GM23338 (cell line): ENCODE measurements at regions not wholly inside any gene's neighbourhood (a gene's known extent, or its start where the extent isn't known, plus 50 kb on each side); places are given as distances from the start of the nearest gene placed in this dataset.

ENCODE experiments used
- ATAC-seq: fragments of 200-7000 bp; cut with Tn5 transposase; 3 replicates; pipeline ENCODE4 v1.9.1; 2020
- DNase-seq: peaks from one replicate; pipeline ENCODE4 v3.0.0-alpha.2; 2015; ENCODE audit warnings: low spot score
- H2AFZ ChIP-seq: fragments of 200-600 bp; sonication (generic); 2 replicates; pipeline ENCODE4 v1.8.0; 2016; ENCODE audit warnings: antibody characterized with exemption, mild to moderate bottlenecking, moderate library complexity
- H3F3A ChIP-seq: fragments of 200-600 bp; sonication (generic); replicated peaks from 2 replicates; pipeline ENCODE4 v1.8.0; 2017; ENCODE audit warnings: antibody characterized with exemption, mixed run types, low read depth
- H3K27ac ChIP-seq: fragments of 200-600 bp; sonication (generic); 2 replicates; pipeline ENCODE4 v1.6.1; 2016; ENCODE audit warnings: low read depth
- H3K27me3 ChIP-seq: fragments of 200-600 bp; sonication (generic); 2 replicates; pipeline ENCODE4 v1.8.0; 2016; ENCODE audit warnings: mild to moderate bottlenecking, mixed run types, moderate library complexity; ENCODE audit not compliant: insufficient read depth
- H3K36me3 ChIP-seq: fragments of 200-600 bp; sonication (generic); 2 replicates; pipeline ENCODE4 v1.8.0; 2016; ENCODE audit warnings: mild to moderate bottlenecking; ENCODE audit not compliant: insufficient read depth
- H3K4me1 ChIP-seq: fragments of 200-600 bp; sonication (generic); 2 replicates; pipeline ENCODE4 v1.8.0; 2016; ENCODE audit warnings: mild to moderate bottlenecking, moderate library complexity; ENCODE audit not compliant: insufficient read depth
- H3K4me2 ChIP-seq: fragments of 200-600 bp; sonication (generic); 2 replicates; pipeline ENCODE4 v1.7.1; 2017; ENCODE audit warnings: mixed run types
- H3K4me3 ChIP-seq: fragments of 200-600 bp; sonication (generic); 2 replicates; pipeline ENCODE4 v1.6.1; 2016; ENCODE audit warnings: mixed run types
- H3K79me2 ChIP-seq: fragments of 200-600 bp; sonication (generic); replicated peaks from 2 replicates; pipeline ENCODE4 v1.8.0; 2017; ENCODE audit warnings: mild to moderate bottlenecking; ENCODE audit not compliant: insufficient read depth
- H3K9me2 ChIP-seq: fragments of 200-600 bp; sonication (generic); 2 replicates; pipeline ENCODE4 v1.8.0; 2017; ENCODE audit not compliant: insufficient read depth
- H4K20me1 ChIP-seq: fragments of 200-600 bp; sonication (generic); replicated peaks from 2 replicates; pipeline ENCODE4 v1.8.0; 2017; ENCODE audit warnings: mild to moderate bottlenecking; ENCODE audit not compliant: insufficient read depth
- H3K27ac Mint-ChIP-seq: 2 replicates; pipeline ENCODE4 v1.8.0; 2020; ENCODE audit warnings: inconsistent platforms, mild to moderate bottlenecking, moderate library complexity, mixed read lengths
- H3K27me3 Mint-ChIP-seq: 3 replicates; pipeline ENCODE4 v1.8.0; 2022; ENCODE audit warnings: low read depth, mild to moderate bottlenecking, moderate library complexity, mixed read lengths, inconsistent platforms; ENCODE audit not compliant: insufficient read depth, poor library complexity
- H3K36me3 Mint-ChIP-seq: 3 replicates; pipeline ENCODE4 v1.8.0; 2021; ENCODE audit warnings: low read depth, mild to moderate bottlenecking, inconsistent platforms, moderate library complexity, mixed read lengths
- H3K4me1 Mint-ChIP-seq: 3 replicates; pipeline ENCODE4 v1.8.0; 2020; ENCODE audit warnings: mild to moderate bottlenecking, inconsistent platforms, mixed read lengths
- H3K4me3 Mint-ChIP-seq: 3 replicates; pipeline ENCODE4 v1.8.0; 2021; ENCODE audit warnings: moderate library complexity, mild to moderate bottlenecking, inconsistent platforms, mixed read lengths
- H3K9me3 Mint-ChIP-seq: 3 replicates; pipeline ENCODE4 v1.8.0; 2020; ENCODE audit warnings: moderate library complexity, mild to moderate bottlenecking, inconsistent platforms, mixed read lengths
- CREB1 ChIP-seq: fragments of 250-450 bp; sonication (Bioruptor Pico); IDR thresholded peaks from 2 replicates; pipeline ENCODE4 v1.5.0; 2020; ENCODE audit warnings: low read depth, mild to moderate bottlenecking, moderate library complexity
- EZH2 ChIP-seq: fragments of 200-600 bp; sonication (generic); IDR thresholded peaks from one replicate; pipeline ENCODE4 v1.8.0; 2017; ENCODE audit warnings: antibody characterized with exemption, mild to moderate bottlenecking, low read depth; ENCODE audit not compliant: unreplicated experiment
- EZH2phosphoT487 ChIP-seq: fragments of 200-600 bp; sonication (generic); IDR thresholded peaks from one replicate; pipeline ENCODE4 v1.8.1; 2018; ENCODE audit warnings: antibody characterized with exemption; ENCODE audit not compliant: unreplicated experiment
- JUNB ChIP-seq: IDR thresholded peaks from one replicate; pipeline ENCODE4 v1.6.1; 2016; ENCODE audit warnings: antibody characterized with exemption; ENCODE audit not compliant: unreplicated experiment
- NANOG ChIP-seq: IDR thresholded peaks from 2 replicates; pipeline ENCODE4 v1.6.1; 2016; ENCODE audit warnings: antibody characterized with exemption, borderline replicate concordance
- POLR2AphosphoS5 ChIP-seq: IDR thresholded peaks from 2 replicates; pipeline ENCODE4 v1.6.1; 2016; ENCODE audit warnings: antibody characterized with exemption, low read depth
- ZNF114 ChIP-seq: fragments of 250-450 bp; sonication (Bioruptor Pico); IDR thresholded peaks from 2 replicates; pipeline ENCODE4 v1.5.0; 2020; ENCODE audit warnings: mild to moderate bottlenecking, moderate library complexity
- TF ChIP-seq, protein P1 (sequence below): fragments of 250-450 bp; sonication (Bioruptor Pico); IDR thresholded peaks from 2 replicates; pipeline ENCODE4 v1.5.0; 2020; ENCODE audit warnings: mild to moderate bottlenecking, moderate library complexity
- TF ChIP-seq, protein P2 (sequence below), 2 experiments: fragments of 200-600 bp in 1 of 2; sonication (generic) in 1 of 2; conservative IDR thresholded peaks; 2 replicates each; pipeline versions ENCODE4 v1.5.1 to v1.6.1; 2016 to 2017; ENCODE audit warnings: antibody characterized with exemption in 2 of 2, low read depth in 2 of 2, mild to moderate bottlenecking in 2 of 2, moderate library complexity in 1 of 2

DNA sequence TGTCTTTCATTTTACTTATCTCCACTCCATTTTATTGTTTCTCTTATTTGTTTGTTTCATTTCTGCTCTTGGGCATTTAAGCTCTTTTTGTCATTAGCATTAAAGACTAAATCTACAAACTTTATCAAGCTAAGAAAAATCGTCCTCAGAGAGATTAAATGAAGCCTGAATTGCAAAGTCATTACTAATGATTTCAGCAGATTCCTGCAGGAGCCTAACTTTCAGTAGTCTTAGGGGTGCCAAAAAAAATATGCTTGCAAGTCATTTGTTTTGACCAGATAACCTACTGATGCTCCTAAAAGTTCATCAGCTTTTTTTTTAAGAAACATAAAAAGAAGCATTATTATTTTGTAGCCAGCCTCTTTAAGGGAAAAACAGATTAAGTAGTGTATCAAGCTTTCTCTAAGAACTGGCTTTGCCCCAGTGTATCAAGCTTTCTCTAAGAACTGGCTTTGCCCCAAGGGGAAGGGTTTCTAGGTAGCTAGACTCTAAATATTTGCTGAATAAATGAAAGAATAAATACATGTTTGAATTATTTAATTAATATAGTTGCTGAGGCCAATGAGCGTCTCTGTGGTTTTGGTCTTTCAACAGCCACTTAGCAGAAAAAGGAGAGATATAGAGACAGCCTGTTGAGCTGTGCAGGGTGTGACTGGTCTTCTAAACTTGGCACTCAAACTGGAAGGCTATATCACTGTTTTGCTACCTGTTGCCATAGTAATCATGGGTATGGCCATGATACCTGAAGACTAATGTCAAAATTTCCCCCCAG lies 174.2 kb downstream of the BTC start:
- TF ChIP-seq EZH2, result no peak
- TF ChIP-seq JUNB, result no peak
- TF ChIP-seq, protein P1, sequence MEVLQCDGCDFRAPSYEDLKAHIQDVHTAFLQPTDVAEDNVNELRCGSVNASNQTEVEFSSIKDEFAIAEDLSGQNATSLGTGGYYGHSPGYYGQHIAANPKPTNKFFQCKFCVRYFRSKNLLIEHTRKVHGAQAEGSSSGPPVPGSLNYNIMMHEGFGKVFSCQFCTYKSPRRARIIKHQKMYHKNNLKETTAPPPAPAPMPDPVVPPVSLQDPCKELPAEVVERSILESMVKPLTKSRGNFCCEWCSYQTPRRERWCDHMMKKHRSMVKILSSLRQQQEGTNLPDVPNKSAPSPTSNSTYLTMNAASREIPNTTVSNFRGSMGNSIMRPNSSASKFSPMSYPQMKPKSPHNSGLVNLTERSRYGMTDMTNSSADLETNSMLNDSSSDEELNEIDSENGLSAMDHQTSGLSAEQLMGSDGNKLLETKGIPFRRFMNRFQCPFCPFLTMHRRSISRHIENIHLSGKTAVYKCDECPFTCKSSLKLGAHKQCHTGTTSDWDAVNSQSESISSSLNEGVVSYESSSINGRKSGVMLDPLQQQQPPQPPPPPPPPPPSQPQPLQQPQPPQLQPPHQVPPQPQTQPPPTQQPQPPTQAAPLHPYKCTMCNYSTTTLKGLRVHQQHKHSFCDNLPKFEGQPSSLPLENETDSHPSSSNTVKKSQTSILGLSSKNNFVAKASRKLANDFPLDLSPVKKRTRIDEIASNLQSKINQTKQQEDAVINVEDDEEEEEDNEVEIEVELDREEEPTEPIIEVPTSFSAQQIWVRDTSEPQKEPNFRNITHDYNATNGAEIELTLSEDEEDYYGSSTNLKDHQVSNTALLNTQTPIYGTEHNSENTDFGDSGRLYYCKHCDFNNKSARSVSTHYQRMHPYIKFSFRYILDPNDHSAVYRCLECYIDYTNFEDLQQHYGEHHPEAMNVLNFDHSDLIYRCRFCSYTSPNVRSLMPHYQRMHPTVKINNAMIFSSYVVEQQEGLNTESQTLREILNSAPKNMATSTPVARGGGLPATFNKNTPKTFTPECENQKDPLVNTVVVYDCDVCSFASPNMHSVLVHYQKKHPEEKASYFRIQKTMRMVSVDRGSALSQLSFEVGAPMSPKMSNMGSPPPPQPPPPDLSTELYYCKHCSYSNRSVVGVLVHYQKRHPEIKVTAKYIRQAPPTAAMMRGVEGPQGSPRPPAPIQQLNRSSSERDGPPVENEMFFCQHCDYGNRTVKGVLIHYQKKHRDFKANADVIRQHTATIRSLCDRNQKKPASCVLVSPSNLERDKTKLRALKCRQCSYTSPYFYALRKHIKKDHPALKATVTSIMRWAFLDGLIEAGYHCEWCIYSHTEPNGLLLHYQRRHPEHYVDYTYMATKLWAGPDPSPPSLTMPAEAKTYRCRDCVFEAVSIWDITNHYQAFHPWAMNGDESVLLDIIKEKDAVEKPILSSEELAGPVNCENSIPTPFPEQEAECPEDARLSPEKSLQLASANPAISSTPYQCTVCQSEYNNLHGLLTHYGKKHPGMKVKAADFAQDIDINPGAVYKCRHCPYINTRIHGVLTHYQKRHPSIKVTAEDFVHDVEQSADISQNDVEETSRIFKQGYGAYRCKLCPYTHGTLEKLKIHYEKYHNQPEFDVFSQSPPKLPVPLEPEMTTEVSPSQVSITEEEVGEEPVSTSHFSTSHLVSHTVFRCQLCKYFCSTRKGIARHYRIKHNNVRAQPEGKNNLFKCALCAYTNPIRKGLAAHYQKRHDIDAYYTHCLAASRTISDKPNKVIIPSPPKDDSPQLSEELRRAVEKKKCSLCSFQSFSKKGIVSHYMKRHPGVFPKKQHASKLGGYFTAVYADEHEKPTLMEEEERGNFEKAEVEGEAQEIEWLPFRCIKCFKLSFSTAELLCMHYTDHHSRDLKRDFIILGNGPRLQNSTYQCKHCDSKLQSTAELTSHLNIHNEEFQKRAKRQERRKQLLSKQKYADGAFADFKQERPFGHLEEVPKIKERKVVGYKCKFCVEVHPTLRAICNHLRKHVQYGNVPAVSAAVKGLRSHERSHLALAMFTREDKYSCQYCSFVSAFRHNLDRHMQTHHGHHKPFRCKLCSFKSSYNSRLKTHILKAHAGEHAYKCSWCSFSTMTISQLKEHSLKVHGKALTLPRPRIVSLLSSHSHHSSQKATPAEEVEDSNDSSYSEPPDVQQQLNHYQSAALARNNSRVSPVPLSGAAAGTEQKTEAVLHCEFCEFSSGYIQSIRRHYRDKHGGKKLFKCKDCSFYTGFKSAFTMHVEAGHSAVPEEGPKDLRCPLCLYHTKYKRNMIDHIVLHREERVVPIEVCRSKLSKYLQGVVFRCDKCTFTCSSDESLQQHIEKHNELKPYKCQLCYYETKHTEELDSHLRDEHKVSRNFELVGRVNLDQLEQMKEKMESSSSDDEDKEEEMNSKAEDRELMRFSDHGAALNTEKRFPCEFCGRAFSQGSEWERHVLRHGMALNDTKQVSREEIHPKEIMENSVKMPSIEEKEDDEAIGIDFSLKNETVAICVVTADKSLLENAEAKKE (CRISPR knock-in tag), result no peak
- TF ChIP-seq, protein P2, sequence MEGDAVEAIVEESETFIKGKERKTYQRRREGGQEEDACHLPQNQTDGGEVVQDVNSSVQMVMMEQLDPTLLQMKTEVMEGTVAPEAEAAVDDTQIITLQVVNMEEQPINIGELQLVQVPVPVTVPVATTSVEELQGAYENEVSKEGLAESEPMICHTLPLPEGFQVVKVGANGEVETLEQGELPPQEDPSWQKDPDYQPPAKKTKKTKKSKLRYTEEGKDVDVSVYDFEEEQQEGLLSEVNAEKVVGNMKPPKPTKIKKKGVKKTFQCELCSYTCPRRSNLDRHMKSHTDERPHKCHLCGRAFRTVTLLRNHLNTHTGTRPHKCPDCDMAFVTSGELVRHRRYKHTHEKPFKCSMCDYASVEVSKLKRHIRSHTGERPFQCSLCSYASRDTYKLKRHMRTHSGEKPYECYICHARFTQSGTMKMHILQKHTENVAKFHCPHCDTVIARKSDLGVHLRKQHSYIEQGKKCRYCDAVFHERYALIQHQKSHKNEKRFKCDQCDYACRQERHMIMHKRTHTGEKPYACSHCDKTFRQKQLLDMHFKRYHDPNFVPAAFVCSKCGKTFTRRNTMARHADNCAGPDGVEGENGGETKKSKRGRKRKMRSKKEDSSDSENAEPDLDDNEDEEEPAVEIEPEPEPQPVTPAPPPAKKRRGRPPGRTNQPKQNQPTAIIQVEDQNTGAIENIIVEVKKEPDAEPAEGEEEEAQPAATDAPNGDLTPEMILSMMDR (conservative IDR thresholded peaks at IDR 0.05; ENCODE audit: low read depth in 2 of 2), result no peak
- no peak for TF ChIP-seq CREB1 (CRISPR knock-in tag)
- no peak for TF ChIP-seq ZNF114 (CRISPR knock-in tag)
- no peak for TF ChIP-seq EZH2phosphoT487
- no peak for TF ChIP-seq POLR2AphosphoS5
- TF ChIP-seq NANOG, result no peak
- Histone ChIP-seq H3K4me2 (no peak overlapping the region), H3K79me2 (no peaks in the 10 kb centered on the region), H3K27me3 (no peaks in the 10 kb centered on the region), H3K9me2 (no peaks in the 10 kb centered on the region), H2AFZ (no peak overlapping the region), H4K20me1 (no peaks in the 10 kb centered on the region), H3K4me1 (no peaks in the 10 kb centered on the region), H3K4me3 (no peak overlapping the region), H3K27ac (no peak overlapping the region), H3K36me3 (no peaks in the 10 kb centered on the region), H3F3A (no peaks in the 10 kb centered on the region)
- Mint-ChIP-seq H3K27me3 (peaks cover 1% of the 10 kb centered on the region), H3K4me3 (no peak overlapping the region), H3K36me3 (no peaks in the 10 kb centered on the region), H3K27ac (no peak overlapping the region), H3K4me1 (no peaks in the 10 kb centered on the region), H3K9me3 (no peaks in the 10 kb centered on the region)
- no peak for ATAC-seq
- DNase-seq, result no peak
